ENCODE measurements at regions not wholly inside any gene's neighbourhood (a gene's known extent, or its start where the extent isn't known, plus 50 kb on each side); places are given as distances from the start of the nearest gene placed in this dataset.

GRCh38 chr16:80300456-80300855 is 240.3 kb upstream of the DYNLRB2 start:
- DNase-seq (ENCODE audit: low read depth), result no peak

- no peak for DNase-seq (ENCODE audit: low read depth)
Observed at GRCh38 chr16:80299416-80299815, 241.4 kb upstream of the DYNLRB2 start.

GRCh38 chr16:80298676-80299075 is 242.1 kb upstream of the DYNLRB2 start:
- DNase-seq (ENCODE audit: low read depth), result no peak

- DNase-seq (ENCODE audit: low read depth), result no peak
Observed at GRCh38 chr16:80296034-80296433, 244.8 kb upstream of the DYNLRB2 start.

- DNase-seq (ENCODE audit: low read depth), result no peak
Observed at GRCh38 chr16:80294172-80294571, 246.6 kb upstream of the DYNLRB2 start.

- no peak for DNase-seq (ENCODE audit: low read depth)
Observed at GRCh38 chr16:80288616-80289015, 252.2 kb upstream of the DYNLRB2 start.

GRCh38 chr16:80287674-80288073 is 253.1 kb upstream of the DYNLRB2 start:
- DNase-seq (ENCODE audit: low read depth), result no peak

GRCh38 chr16:80285104-80285503 is 255.7 kb upstream of the DYNLRB2 start:
- DNase-seq (ENCODE audit: low read depth), result no peak

- DNase-seq (ENCODE audit: low read depth), result no peak
Observed at GRCh38 chr16:80283466-80284392, 257.1 kb upstream of the DYNLRB2 start.

- no peak for DNase-seq (ENCODE audit: low read depth)
Observed at GRCh38 chr16:80280557-80280956, 260.2 kb upstream of the DYNLRB2 start.

- no peak for DNase-seq (ENCODE audit: low read depth)
Observed at GRCh38 chr16:80279656-80280055, 261.1 kb upstream of the DYNLRB2 start.

- no peak for DNase-seq (ENCODE audit: low read depth)
Observed at GRCh38 chr16:80277182-80277581, 263.6 kb upstream of the DYNLRB2 start.

GRCh38 chr16:80274576-80275191 is 266.1 kb upstream of the DYNLRB2 start:
- no peak for DNase-seq (ENCODE audit: low read depth)

GRCh38 chr16:80273635-80274538 is 266.9 kb upstream of the DYNLRB2 start:
- no peak for DNase-seq (ENCODE audit: low read depth)

GRCh38 chr16:80265624-80266306 is 275.0 kb upstream of the DYNLRB2 start:
- DNase-seq (ENCODE audit: low read depth), result no peak

- DNase-seq (ENCODE audit: low read depth), result no peak
Observed at GRCh38 chr16:80263848-80264694, 276.7 kb upstream of the DYNLRB2 start.

- DNase-seq (ENCODE audit: low read depth), result no peak
Observed at GRCh38 chr16:80263181-80263823, 277.5 kb upstream of the DYNLRB2 start.

- DNase-seq (ENCODE audit: low read depth), result no peak
Observed at GRCh38 chr16:80260906-80261311, 279.9 kb upstream of the DYNLRB2 start.

GRCh38 chr16:80259290-80259805 is 281.4 kb upstream of the DYNLRB2 start:
- DNase-seq (ENCODE audit: low read depth), result no peak

- no peak for DNase-seq (ENCODE audit: low read depth)
Observed at GRCh38 chr16:80258407-80258806, 282.4 kb upstream of the DYNLRB2 start.

All from stimulated activated CD8-positive, alpha-beta memory T cell treated with anti-CD3 and anti-CD28 coated beads, Interleukin-12 subunit alpha, Interleukin-12 subunit beta, amount 100 ng/mL, for 4 hours (primary cell).